A549 (cell line): ENCODE measurements at regions not wholly inside any gene's neighbourhood (a gene's known extent, or its start where the extent isn't known, plus 50 kb on each side); places are given as distances from the start of the nearest gene placed in this dataset.

ENCODE experiments used
- BHLHE40 ChIP-seq: IDR thresholded peaks from 2 replicates; pipeline ENCODE4 v1.6.1; 2012; ENCODE audit warnings: low read depth, low read length, inconsistent platforms
- CEBPB ChIP-seq, 2 experiments: fragments of >200 bp in 1 of 2; sonication (Bioruptor Twin) in 1 of 2; formaldehyde crosslinking in 1 of 2; IDR thresholded peaks; 2 replicates each; pipeline ENCODE4 v1.6.1; 2012 to 2016
- EP300 ChIP-seq, 2 experiments: fragments of >200 bp; sonication (Bioruptor Twin); formaldehyde crosslinking; IDR thresholded peaks; 2 replicates in 1 of 2; 3 replicates in 1 of 2; pipeline ENCODE4 v1.6.1; 2016 to 2017
- ESRRA ChIP-seq: fragments of 150-350 bp; IDR thresholded peaks from 2 replicates; pipeline ENCODE4 v1.6.1; 2014; ENCODE audit warnings: mild to moderate bottlenecking, low read length, borderline replicate concordance
- GATA3 ChIP-seq: IDR thresholded peaks from 2 replicates; pipeline ENCODE4 v1.6.1; 2012; ENCODE audit warnings: borderline replicate concordance
- HDAC2 ChIP-seq: fragments of 200-600 bp; sonication (generic); IDR thresholded peaks from 2 replicates; pipeline ENCODE4 v1.6.1; 2016
- HEYL ChIP-seq: fragments of 250-450 bp; sonication (Bioruptor Pico); IDR thresholded peaks from 2 replicates; pipeline ENCODE4 v1.8.0; 2021; ENCODE audit warnings: mild to moderate bottlenecking, moderate library complexity
- MAFK ChIP-seq: fragments of 450-650 bp; IDR thresholded peaks from 2 replicates; pipeline ENCODE4 v1.6.1; 2014; ENCODE audit not compliant: partially characterized antibody
- MAZ ChIP-seq: fragments of 150-350 bp; IDR thresholded peaks from 2 replicates; pipeline ENCODE4 v1.6.1; 2014; ENCODE audit warnings: antibody characterized with exemption, low read depth, low read length, borderline replicate concordance
- MYC ChIP-seq: IDR thresholded peaks from 2 replicates; pipeline ENCODE4 v1.6.1; 2012; ENCODE audit warnings: mild to moderate bottlenecking, inconsistent platforms, low read length, improper control_type of control experiment, borderline replicate concordance
- POLR2A ChIP-seq: IDR thresholded peaks from 2 replicates; pipeline ENCODE4 v1.6.1; 2012; ENCODE audit warnings: mild to moderate bottlenecking, low read length
- RAD21 ChIP-seq, 2 experiments: fragments of >200 bp in 1 of 2; sonication (Bioruptor Twin) in 1 of 2; formaldehyde crosslinking in 1 of 2; IDR thresholded peaks in 1 of 2; conservative IDR thresholded peaks in 1 of 2; 2 replicates in 1 of 2; 3 replicates in 1 of 2; pipeline ENCODE4 v1.6.1; 2012 to 2018; ENCODE audit warnings: inconsistent platforms in 1 of 2
- TF ChIP-seq, protein P1 (sequence below): fragments of >200 bp; sonication (Bioruptor Twin); formaldehyde crosslinking; IDR thresholded peaks from 3 replicates; pipeline ENCODE4 v1.5.1; 2016
- TF ChIP-seq, protein P2 (sequence below): IDR thresholded peaks from 2 replicates; pipeline ENCODE4 v1.6.1; 2012

DNA sequence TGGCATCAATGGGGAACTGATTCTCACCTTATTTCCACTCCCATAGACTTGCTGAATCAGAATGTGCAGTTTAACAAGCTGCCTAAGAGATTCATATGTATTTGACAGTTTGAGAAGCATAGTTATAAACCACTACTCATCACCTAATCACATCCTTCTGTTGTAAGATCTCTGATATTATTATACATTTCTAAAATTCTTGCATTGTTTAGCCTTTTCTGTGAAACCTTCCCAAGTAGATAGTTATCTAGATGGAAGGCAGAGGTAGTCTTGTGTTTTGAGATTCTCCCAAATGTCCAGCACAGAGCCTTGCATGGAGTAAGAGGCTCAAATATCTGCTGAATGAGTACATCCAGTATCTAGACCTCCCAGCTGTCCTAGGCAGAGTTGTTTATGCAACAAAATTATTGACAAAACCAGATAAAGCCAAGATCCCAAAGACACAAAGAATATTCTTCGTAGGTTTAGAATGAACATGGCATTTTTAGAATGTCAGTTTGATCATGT lies 227.3 kb downstream of the KDR start:
- TF ChIP-seq, protein P1, sequence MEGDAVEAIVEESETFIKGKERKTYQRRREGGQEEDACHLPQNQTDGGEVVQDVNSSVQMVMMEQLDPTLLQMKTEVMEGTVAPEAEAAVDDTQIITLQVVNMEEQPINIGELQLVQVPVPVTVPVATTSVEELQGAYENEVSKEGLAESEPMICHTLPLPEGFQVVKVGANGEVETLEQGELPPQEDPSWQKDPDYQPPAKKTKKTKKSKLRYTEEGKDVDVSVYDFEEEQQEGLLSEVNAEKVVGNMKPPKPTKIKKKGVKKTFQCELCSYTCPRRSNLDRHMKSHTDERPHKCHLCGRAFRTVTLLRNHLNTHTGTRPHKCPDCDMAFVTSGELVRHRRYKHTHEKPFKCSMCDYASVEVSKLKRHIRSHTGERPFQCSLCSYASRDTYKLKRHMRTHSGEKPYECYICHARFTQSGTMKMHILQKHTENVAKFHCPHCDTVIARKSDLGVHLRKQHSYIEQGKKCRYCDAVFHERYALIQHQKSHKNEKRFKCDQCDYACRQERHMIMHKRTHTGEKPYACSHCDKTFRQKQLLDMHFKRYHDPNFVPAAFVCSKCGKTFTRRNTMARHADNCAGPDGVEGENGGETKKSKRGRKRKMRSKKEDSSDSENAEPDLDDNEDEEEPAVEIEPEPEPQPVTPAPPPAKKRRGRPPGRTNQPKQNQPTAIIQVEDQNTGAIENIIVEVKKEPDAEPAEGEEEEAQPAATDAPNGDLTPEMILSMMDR, result no peak
- TF ChIP-seq POLR2A, result no peak
- TF ChIP-seq RAD21 (conservative IDR thresholded peaks at IDR 0.05 in 1 of 2, IDR thresholded peaks at IDR 0.05 in 1 of 2), result no peak
- TF ChIP-seq BHLHE40, result no peak
- TF ChIP-seq MYC, result no peak
- TF ChIP-seq HDAC2, result no peak
- no peak for TF ChIP-seq EP300 (IDR thresholded peaks at IDR 0.05)
- TF ChIP-seq MAFK, result no peak
- TF ChIP-seq, protein P2, sequence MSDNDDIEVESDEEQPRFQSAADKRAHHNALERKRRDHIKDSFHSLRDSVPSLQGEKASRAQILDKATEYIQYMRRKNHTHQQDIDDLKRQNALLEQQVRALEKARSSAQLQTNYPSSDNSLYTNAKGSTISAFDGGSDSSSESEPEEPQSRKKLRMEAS, result no peak
- TF ChIP-seq HEYL (CRISPR knock-in tag), result no peak
- no peak for TF ChIP-seq MAZ
- TF ChIP-seq ESRRA, result no peak
- TF ChIP-seq GATA3, result no peak
- TF ChIP-seq CEBPB (IDR thresholded peaks at IDR 0.05), result no peak
